ENCODE measurements at regions not wholly inside any gene's neighbourhood (a gene's known extent, or its start where the extent isn't known, plus 50 kb on each side); places are given as distances from the start of the nearest gene placed in this dataset.

- TF ChIP-seq CTCF (IDR thresholded peaks at IDR 0.05) (no peak), POLR2A (IDR thresholded peaks at IDR 0.05) (no peak)
These were observed 332.6 kb upstream of the TPK1 start for GRCh38 chr7:145168427-145168826.

All from Peyer's patch (tissue), 4 donors.